Smooth muscle cell (in vitro differentiated cells): ENCODE measurements at regions not wholly inside any gene's neighbourhood (a gene's known extent, or its start where the extent isn't known, plus 50 kb on each side); places are given as distances from the start of the nearest gene placed in this dataset.
"Not testable (repeated sequence)": the region's sequence is repeated elsewhere in the genome, so short reads cannot be mapped to it uniquely, and the experiment has no call there.

Experiments
- DNase-seq: peaks from one replicate; lab custom pipeline; 2025; ENCODE audit not compliant: unreplicated experiment; lab: John Stamatoyannopoulos, UW
- H2AFZ ChIP-seq: fragments of 200-600 bp; sonication (generic); 2 replicates; pipeline ENCODE4 v1.6.0; 2016; ENCODE audit warnings: antibody characterized with exemption, low read depth, mild to moderate bottlenecking
- H3F3A ChIP-seq: fragments of 200-600 bp; sonication (generic); 2 replicates; pipeline ENCODE4 v1.6.0; 2017; ENCODE audit warnings: antibody characterized with exemption, low read depth
- H3K27ac ChIP-seq: fragments of 200-600 bp; sonication (generic); 2 replicates; pipeline ENCODE4 v1.5.1; 2016; ENCODE audit warnings: low read depth, mild to moderate bottlenecking
- H3K27me3 ChIP-seq: fragments of 200-600 bp; sonication (generic); 2 replicates; pipeline ENCODE4 v1.6.1; 2016; ENCODE audit warnings: low read depth, mild to moderate bottlenecking
- H3K36me3 ChIP-seq: fragments of 200-600 bp; sonication (generic); 2 replicates; pipeline ENCODE4 v1.5.1; 2016; ENCODE audit warnings: low read depth
- H3K4me1 ChIP-seq: fragments of 200-600 bp; sonication (generic); 2 replicates; pipeline ENCODE4 v1.5.1; 2016; ENCODE audit warnings: low read depth
- H3K4me2 ChIP-seq: fragments of 200-600 bp; sonication (generic); 2 replicates; pipeline ENCODE4 v1.6.0; 2016; ENCODE audit warnings: mild to moderate bottlenecking
- H3K4me3 ChIP-seq: fragments of 200-600 bp; sonication (generic); 2 replicates; pipeline ENCODE4 v1.5.1; 2016; ENCODE audit warnings: mild to moderate bottlenecking
- H3K79me2 ChIP-seq: fragments of 200-600 bp; sonication (generic); 2 replicates; pipeline ENCODE4 v1.6.0; 2016; ENCODE audit warnings: low read depth, mild to moderate bottlenecking
- H3K9ac ChIP-seq: fragments of 200-600 bp; sonication (generic); 2 replicates; pipeline ENCODE4 v1.6.0; 2016; ENCODE audit warnings: low read depth
- H3K9me3 ChIP-seq: fragments of 200-600 bp; sonication (generic); replicated peaks from 2 replicates; pipeline ENCODE4 v1.5.1; 2016; ENCODE audit warnings: low read depth
- H4K20me1 ChIP-seq: fragments of 200-600 bp; sonication (generic); 2 replicates; pipeline ENCODE4 v1.6.0; 2016; ENCODE audit warnings: low read depth
- WGBS: methylation state at CpG from one replicate; pipeline ENCODE4 v1.1.7; 2016; ENCODE audit warnings: low lambda C conversion rate; 5-methylcytosine and 5-hydroxymethylcytosine counted together
- TF ChIP-seq, protein P1 (sequence below): fragments of 200-600 bp; sonication (generic); IDR thresholded peaks from 2 replicates; pipeline ENCODE4 v1.5.1; 2017; ENCODE audit warnings: borderline replicate concordance, mild to moderate bottlenecking, antibody characterized with exemption; ENCODE audit not compliant: insufficient read depth, poor library complexity, severe bottlenecking

DNA sequence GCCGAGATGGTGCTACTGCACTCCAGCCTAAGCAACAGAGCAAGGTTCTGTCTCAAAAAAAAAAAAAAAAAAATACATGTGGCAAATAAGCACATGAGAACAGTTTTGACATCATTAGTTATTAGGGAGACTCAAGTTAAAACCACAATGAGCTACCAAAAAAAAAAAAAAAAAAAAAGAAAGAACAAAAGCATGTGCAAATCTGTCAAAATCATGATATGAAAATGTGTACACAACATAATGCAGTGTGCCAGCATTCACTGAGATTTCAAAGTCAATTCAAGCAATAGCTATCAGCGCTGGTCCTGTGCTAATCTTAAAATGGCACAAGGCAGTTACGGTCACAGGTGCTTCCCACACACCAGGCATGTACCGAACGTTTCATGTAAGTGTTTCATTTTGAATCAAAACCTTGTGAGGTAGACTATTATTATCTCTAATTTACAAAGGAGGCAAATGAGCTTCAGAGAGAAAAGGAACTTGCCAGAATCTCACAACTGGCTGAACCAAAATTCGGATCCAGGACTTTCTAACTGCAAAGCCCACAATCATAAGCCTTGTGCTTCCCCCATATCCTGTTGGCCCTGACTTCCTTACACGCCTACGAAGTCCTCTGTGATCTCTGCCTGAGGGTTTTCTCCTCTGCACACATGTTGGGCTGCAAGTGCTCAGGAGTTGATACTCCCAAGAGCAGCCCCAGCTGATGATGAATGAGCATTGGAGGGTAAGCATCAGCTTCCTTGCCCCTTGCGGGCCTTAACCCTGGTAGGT, 200.1 kb upstream of the PROK2 start:
- H3F3A ChIP-seq = no peaks in the 10 kb centered on the region
- no peaks in the 10 kb centered on the region for H3K36me3 ChIP-seq
- WGBS = 87% methylated on average over 9 of the region's 9 CpGs
- H3K4me1 ChIP-seq = no peaks in the 10 kb centered on the region
- H3K4me3 ChIP-seq = no peak overlapping the region
- no peak overlapping the region for H3K27ac ChIP-seq
- H3K79me2 ChIP-seq = no peaks in the 10 kb centered on the region
- H3K9ac ChIP-seq = no peak overlapping the region
- TF ChIP-seq, protein P1, sequence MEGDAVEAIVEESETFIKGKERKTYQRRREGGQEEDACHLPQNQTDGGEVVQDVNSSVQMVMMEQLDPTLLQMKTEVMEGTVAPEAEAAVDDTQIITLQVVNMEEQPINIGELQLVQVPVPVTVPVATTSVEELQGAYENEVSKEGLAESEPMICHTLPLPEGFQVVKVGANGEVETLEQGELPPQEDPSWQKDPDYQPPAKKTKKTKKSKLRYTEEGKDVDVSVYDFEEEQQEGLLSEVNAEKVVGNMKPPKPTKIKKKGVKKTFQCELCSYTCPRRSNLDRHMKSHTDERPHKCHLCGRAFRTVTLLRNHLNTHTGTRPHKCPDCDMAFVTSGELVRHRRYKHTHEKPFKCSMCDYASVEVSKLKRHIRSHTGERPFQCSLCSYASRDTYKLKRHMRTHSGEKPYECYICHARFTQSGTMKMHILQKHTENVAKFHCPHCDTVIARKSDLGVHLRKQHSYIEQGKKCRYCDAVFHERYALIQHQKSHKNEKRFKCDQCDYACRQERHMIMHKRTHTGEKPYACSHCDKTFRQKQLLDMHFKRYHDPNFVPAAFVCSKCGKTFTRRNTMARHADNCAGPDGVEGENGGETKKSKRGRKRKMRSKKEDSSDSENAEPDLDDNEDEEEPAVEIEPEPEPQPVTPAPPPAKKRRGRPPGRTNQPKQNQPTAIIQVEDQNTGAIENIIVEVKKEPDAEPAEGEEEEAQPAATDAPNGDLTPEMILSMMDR = no peak
- DNase-seq = no peak
- H3K27me3 ChIP-seq = no peaks in the 10 kb centered on the region
- no peaks in the 10 kb centered on the region for H4K20me1 ChIP-seq
- no peak overlapping the region for H2AFZ ChIP-seq
- H3K4me2 ChIP-seq = no peak overlapping the region
- no peaks in the 10 kb centered on the region for H3K9me3 ChIP-seq

- no peaks in the 10 kb centered on the region for H3K79me2 ChIP-seq
- H3F3A ChIP-seq = no peaks in the 10 kb centered on the region
- H3K4me1 ChIP-seq = no peaks in the 10 kb centered on the region
- no peaks in the 10 kb centered on the region for H3K36me3 ChIP-seq
- no peak overlapping the region for H3K27ac ChIP-seq
- no peak overlapping the region for H3K4me3 ChIP-seq
- no peaks in the 10 kb centered on the region for H4K20me1 ChIP-seq
- no peak overlapping the region for H2AFZ ChIP-seq
- H3K9me3 ChIP-seq = no peaks in the 10 kb centered on the region
- H3K9ac ChIP-seq = no peak overlapping the region
- WGBS = 98% methylated on average over 4 of the region's 4 CpGs
- no peak overlapping the region for H3K4me2 ChIP-seq
- peaks cover 6% of the 10 kb centered on the region for H3K27me3 ChIP-seq
- no peak for DNase-seq
- TF ChIP-seq, protein P1 = no peak
These were observed 198.7 kb upstream of the PROK2 start for GRCh38 chr3:71983694-71984093.

- Histone ChIP-seq H3K27ac (peak overlapping the region; percentile 43), H3K27me3 (peaks cover 16% of the 10 kb centered on the region)
- not testable (repeated sequence) for H3K79me2 ChIP-seq, DNase-seq, H4K20me1 ChIP-seq, H3K36me3 ChIP-seq, H3K4me2 ChIP-seq, H2AFZ ChIP-seq, H3K4me3 ChIP-seq, H3K9ac ChIP-seq, H3K9me3 ChIP-seq, H3F3A ChIP-seq, H3K4me1 ChIP-seq
- 57% methylated on average over 9 of the region's 9 CpGs for WGBS
These were observed 197.7 kb upstream of the PROK2 start for GRCh38 chr3:71982506-71983258.

- Histone ChIP-seq H3K4me1 (no peaks in the 10 kb centered on the region), H4K20me1 (no peaks in the 10 kb centered on the region), H3F3A (peaks cover 6% of the 10 kb centered on the region), H3K79me2 (no peaks in the 10 kb centered on the region), H3K36me3 (no peaks in the 10 kb centered on the region), H3K27me3 (peaks cover 21% of the 10 kb centered on the region), H2AFZ (no peak overlapping the region), H3K4me2 (no peak overlapping the region), H3K9ac (no peak overlapping the region), H3K4me3 (no peak overlapping the region), H3K27ac (no peak overlapping the region), H3K9me3 (no peaks in the 10 kb centered on the region)
- TF ChIP-seq, protein P1 = no peak
- DNase-seq = no peak
- 65% methylated on average over 3 of the region's 3 CpGs for WGBS
These were observed 194.2 kb upstream of the PROK2 start for GRCh38 chr3:71979175-71979574.
